HG03060 (cell line): ENCODE measurements at regions not wholly inside any gene's neighbourhood (a gene's known extent, or its start where the extent isn't known, plus 50 kb on each side); places are given as distances from the start of the nearest gene placed in this dataset.

Source experiments
- ATAC-seq: cut with Tn5 transposase; IDR thresholded peaks from one replicate; pipeline ENCODE4 v1.9.1; 2021; ENCODE audit warnings: low read depth, moderate number of reproducible peaks; ENCODE audit not compliant: unreplicated experiment

GRCh38 chr7:121473645-121474300, 77.7 kb upstream of the FAM3C start:
- ATAC-seq: no peak

- ATAC-seq: no peak
Measured at GRCh38 chr7:121466455-121466854, 70.3 kb upstream of the FAM3C start.

GRCh38 chr7:121459148-121459547, 63.0 kb upstream of the FAM3C start:
- ATAC-seq: no peak

- ATAC-seq: no peak
Measured at GRCh38 chr7:121456785-121457359, 60.8 kb upstream of the FAM3C start.

- ATAC-seq: no peak
Measured at GRCh38 chr7:121456015-121456414, 59.9 kb upstream of the FAM3C start.

- no peak for ATAC-seq
Measured at GRCh38 chr7:121452389-121452788, 56.3 kb upstream of the FAM3C start.

- no peak for ATAC-seq
Measured at GRCh38 chr7:121451367-121452094, 55.4 kb upstream of the FAM3C start.

GRCh38 chr7:121450631-121451198, 54.6 kb upstream of the FAM3C start:
- ATAC-seq: no peak

GRCh38 chr7:121449735-121450240, 53.7 kb upstream of the FAM3C start:
- no peak for ATAC-seq

GRCh38 chr7:121449329-121449728, 53.2 kb upstream of the FAM3C start:
- no peak for ATAC-seq

- ATAC-seq: no peak
Measured at GRCh38 chr7:121448429-121448828, 52.3 kb upstream of the FAM3C start.

- ATAC-seq: no peak
Measured at GRCh38 chr7:121447911-121448300, 51.8 kb upstream of the FAM3C start.

GRCh38 chr7:121447243-121447910, 51.3 kb upstream of the FAM3C start:
- ATAC-seq: no peak

GRCh38 chr7:121446526-121446925, 50.4 kb upstream of the FAM3C start:
- ATAC-seq: no peak
